Stimulated activated memory B cell treated with anti-CD40 and anti-IgM and Interleukin-4, amounts not matched to agents 10 μg/mL and 1 μg/mL and 100 μg/mL, for 72 hours (primary cell): ENCODE measurements at regions not wholly inside any gene's neighbourhood (a gene's known extent, or its start where the extent isn't known, plus 50 kb on each side); places are given as distances from the start of the nearest gene placed in this dataset.

Source experiments
- ATAC-seq: fragments of 150-1000 bp; cut with Tn5 transposase; 2 replicates; pipeline ENCODE4 v1.10.0; 2021
- H3K27ac Mint-ChIP-seq: one replicate; pipeline ENCODE4 v1.8.0; 2022; ENCODE audit warnings: mild to moderate bottlenecking, mixed read lengths
- H3K27me3 Mint-ChIP-seq: one replicate; pipeline ENCODE4 v1.8.0; 2022; ENCODE audit warnings: mixed read lengths
- H3K36me3 Mint-ChIP-seq: one replicate; pipeline ENCODE4 v1.8.0; 2022; ENCODE audit warnings: mixed read lengths
- H3K4me1 Mint-ChIP-seq: one replicate; pipeline ENCODE4 v1.8.0; 2022; ENCODE audit warnings: mixed read lengths
- H3K4me3 Mint-ChIP-seq: one replicate; pipeline ENCODE4 v1.8.0; 2022; ENCODE audit warnings: mild to moderate bottlenecking, moderate library complexity, mixed read lengths
- H3K9me3 Mint-ChIP-seq: one replicate; pipeline ENCODE4 v1.8.0; 2022; ENCODE audit warnings: mixed read lengths

DNA sequence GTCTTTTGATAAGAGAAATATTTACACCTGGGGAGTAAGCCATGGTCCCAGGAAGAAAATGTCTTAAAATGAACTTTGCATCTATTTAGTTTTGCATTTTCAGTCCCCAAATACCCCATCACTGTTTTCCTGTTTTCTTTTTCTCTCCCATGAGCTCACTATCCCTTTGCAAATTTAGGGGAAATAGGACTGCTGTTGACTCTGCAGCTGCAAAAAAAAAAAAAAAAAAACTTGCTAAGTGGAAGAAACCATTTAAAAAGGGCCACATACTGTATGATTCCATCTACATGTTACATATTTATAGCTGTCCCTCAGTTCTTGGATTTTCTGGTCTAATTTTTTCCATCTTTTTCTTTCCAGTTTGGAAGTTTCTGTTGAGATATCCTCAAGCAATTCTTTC lies 98.2 kb upstream of the SERP2 start:
- no peak for ATAC-seq
- Mint-ChIP-seq H3K36me3 (peaks cover 14% of the 10 kb centered on the region), H3K4me3 (no peak overlapping the region)

DNA sequence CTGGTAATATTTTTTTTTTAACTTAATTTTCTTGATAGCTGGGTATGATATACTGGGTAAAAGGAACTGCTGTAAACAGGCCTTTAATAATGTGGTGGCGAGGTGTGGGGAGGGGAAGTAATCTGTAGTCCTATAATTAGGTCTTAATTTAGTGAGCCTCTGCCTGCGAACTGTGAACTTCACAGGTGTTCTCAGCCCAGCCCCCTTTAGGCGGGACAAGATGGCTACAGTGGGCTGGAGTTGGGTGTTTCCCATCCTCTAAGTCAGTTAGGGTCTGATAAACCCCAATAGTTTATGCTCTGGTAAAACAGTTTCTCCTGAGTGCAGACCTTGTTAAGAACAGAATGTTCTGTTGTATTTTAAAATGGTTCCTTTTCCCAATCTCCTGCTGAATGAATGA lies 97.6 kb upstream of the SERP2 start:
- Mint-ChIP-seq H3K4me1 (peaks cover 23% of the 10 kb centered on the region), H3K27ac (no peak overlapping the region), H3K9me3 (peaks cover 3% of the 10 kb centered on the region), H3K36me3 (peaks cover 14% of the 10 kb centered on the region), H3K27me3 (peaks cover 31% of the 10 kb centered on the region), H3K4me3 (no peak overlapping the region)
- no peak for ATAC-seq

More for the DNA sequence above, 98.2 kb upstream of the SERP2 start:
- Mint-ChIP-seq H3K4me1 (peaks cover 20% of the 10 kb centered on the region), H3K27ac (peak overlapping the region; percentile 86), H3K27me3 (peaks cover 30% of the 10 kb centered on the region), H3K9me3 (peaks cover 3% of the 10 kb centered on the region)

DNA sequence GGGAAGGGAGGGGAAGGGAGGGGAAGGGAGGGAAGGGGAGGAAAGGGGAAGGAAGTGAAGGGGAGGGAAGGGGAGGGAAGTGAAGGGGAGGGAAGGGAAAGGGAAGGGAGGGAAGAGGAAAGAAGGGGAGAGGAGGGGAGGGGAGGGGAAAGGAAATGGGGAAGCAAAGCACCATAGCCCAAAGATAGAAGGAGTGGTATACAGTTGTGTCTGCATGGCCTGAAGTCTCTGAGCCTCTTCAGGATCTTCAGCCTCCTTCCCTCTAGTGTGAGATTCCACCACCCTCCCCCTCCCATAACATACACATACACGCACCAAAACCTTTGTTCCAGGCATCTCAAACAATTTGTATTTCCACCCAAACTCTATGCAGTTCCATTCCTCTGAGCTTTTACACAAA lies 96.2 kb upstream of the SERP2 start:
- Mint-ChIP-seq H3K9me3 (peaks cover 3% of the 10 kb centered on the region), H3K4me3 (no peak overlapping the region), H3K4me1 (peaks cover 25% of the 10 kb centered on the region), H3K27me3 (peaks cover 39% of the 10 kb centered on the region), H3K27ac (no peak overlapping the region), H3K36me3 (peaks cover 14% of the 10 kb centered on the region)
- ATAC-seq, result no peak

GRCh38 chr13:44278166-44278565 lies 95.5 kb upstream of the SERP2 start:
- no peak for ATAC-seq
- H3K36me3 Mint-ChIP-seq, result peaks cover 14% of the 10 kb centered on the region
- no peak overlapping the region for H3K4me3 Mint-ChIP-seq
- no peak overlapping the region for H3K27ac Mint-ChIP-seq
- H3K4me1 Mint-ChIP-seq, result peaks cover 25% of the 10 kb centered on the region
- peaks cover 3% of the 10 kb centered on the region for H3K9me3 Mint-ChIP-seq
- H3K27me3 Mint-ChIP-seq, result peaks cover 46% of the 10 kb centered on the region

DNA sequence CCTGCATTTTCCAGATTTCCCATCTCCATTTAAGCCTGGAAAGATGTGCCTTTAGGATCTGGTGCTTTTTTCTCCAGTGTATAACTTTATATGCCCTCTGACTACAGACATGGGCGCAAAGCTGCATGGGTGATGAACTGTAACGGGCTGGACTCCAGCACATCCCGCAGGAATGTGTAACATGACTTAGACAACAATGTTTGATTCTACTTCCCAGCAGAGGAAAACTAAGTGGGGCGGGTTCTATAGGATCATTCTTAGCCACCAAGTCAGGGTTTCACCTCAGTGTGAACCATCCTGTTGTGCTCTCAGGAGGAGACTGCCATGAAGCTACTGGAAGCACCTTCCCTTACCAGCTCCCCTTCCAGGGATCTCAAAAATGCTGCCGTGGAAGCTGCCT lies 93.2 kb upstream of the SERP2 start:
- H3K36me3 Mint-ChIP-seq, result peaks cover 12% of the 10 kb centered on the region
- H3K27me3 Mint-ChIP-seq, result peaks cover 69% of the 10 kb centered on the region

GRCh38 chr13:44281252-44282000 lies 92.2 kb upstream of the SERP2 start:
- Mint-ChIP-seq H3K27ac (no peak overlapping the region), H3K4me1 (peaks cover 6% of the 10 kb centered on the region), H3K36me3 (peaks cover 6% of the 10 kb centered on the region), H3K4me3 (no peak overlapping the region), H3K27me3 (peaks cover 78% of the 10 kb centered on the region), H3K9me3 (peaks cover 8% of the 10 kb centered on the region)
- ATAC-seq, result no peak

More for the DNA sequence above, 93.2 kb upstream of the SERP2 start:
- no peak overlapping the region for H3K4me3 Mint-ChIP-seq
- ATAC-seq, result no peak
- peaks cover 13% of the 10 kb centered on the region for H3K4me1 Mint-ChIP-seq
- H3K27ac Mint-ChIP-seq, result no peak overlapping the region
- peaks cover 8% of the 10 kb centered on the region for H3K9me3 Mint-ChIP-seq

- peaks cover 6% of the 10 kb centered on the region for H3K4me1 Mint-ChIP-seq
- H3K36me3 Mint-ChIP-seq, result no peaks in the 10 kb centered on the region
- H3K27me3 Mint-ChIP-seq, result peaks cover 80% of the 10 kb centered on the region
- no peak overlapping the region for H3K27ac Mint-ChIP-seq
- H3K9me3 Mint-ChIP-seq, result peaks cover 5% of the 10 kb centered on the region
- ATAC-seq, result no peak
- no peak overlapping the region for H3K4me3 Mint-ChIP-seq
Observed at GRCh38 chr13:44283600-44283999, 90.0 kb upstream of the SERP2 start.

DNA sequence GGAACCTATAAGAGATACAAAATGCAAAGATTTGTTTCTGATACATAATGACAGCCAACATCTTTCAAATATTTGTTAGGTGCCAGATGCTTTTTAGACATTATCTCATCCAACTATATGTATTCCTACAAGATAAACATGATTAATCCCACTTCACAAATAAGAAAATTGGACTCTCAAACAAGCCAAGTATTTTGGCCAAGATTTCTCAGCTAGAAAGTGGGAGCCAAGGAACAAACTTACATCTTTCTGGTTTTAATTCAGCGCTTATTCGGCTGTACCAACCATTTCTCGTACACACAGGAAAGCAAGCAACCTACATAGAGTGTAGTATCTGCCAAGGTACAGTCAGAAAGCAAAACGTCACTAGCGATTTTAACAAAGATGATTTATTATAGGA lies 85.7 kb upstream of the SERP2 start:
- H3K9me3 Mint-ChIP-seq, result peaks cover 5% of the 10 kb centered on the region
- no peak for ATAC-seq
- H3K27ac Mint-ChIP-seq, result no peak overlapping the region
- peaks cover 70% of the 10 kb centered on the region for H3K27me3 Mint-ChIP-seq
- no peaks in the 10 kb centered on the region for H3K36me3 Mint-ChIP-seq
- H3K4me1 Mint-ChIP-seq, result no peaks in the 10 kb centered on the region
- H3K4me3 Mint-ChIP-seq, result no peak overlapping the region

GRCh38 chr13:44292545-44292944 lies 81.1 kb upstream of the SERP2 start:
- Mint-ChIP-seq H3K36me3 (no peaks in the 10 kb centered on the region), H3K4me3 (no peak overlapping the region), H3K27me3 (peaks cover 27% of the 10 kb centered on the region), H3K9me3 (no peaks in the 10 kb centered on the region), H3K4me1 (no peaks in the 10 kb centered on the region), H3K27ac (no peak overlapping the region)
- no peak for ATAC-seq

- Mint-ChIP-seq H3K27me3 (peaks cover 21% of the 10 kb centered on the region), H3K9me3 (no peaks in the 10 kb centered on the region), H3K36me3 (no peaks in the 10 kb centered on the region), H3K4me1 (no peaks in the 10 kb centered on the region), H3K27ac (no peak overlapping the region), H3K4me3 (no peak overlapping the region)
- no peak for ATAC-seq
Observed at GRCh38 chr13:44293374-44293773, 80.2 kb upstream of the SERP2 start.

- no peak for ATAC-seq
- peaks cover 25% of the 10 kb centered on the region for H3K27me3 Mint-ChIP-seq
- no peaks in the 10 kb centered on the region for H3K9me3 Mint-ChIP-seq
Observed at GRCh38 chr13:44293908-44294735, 79.5 kb upstream of the SERP2 start.

DNA sequence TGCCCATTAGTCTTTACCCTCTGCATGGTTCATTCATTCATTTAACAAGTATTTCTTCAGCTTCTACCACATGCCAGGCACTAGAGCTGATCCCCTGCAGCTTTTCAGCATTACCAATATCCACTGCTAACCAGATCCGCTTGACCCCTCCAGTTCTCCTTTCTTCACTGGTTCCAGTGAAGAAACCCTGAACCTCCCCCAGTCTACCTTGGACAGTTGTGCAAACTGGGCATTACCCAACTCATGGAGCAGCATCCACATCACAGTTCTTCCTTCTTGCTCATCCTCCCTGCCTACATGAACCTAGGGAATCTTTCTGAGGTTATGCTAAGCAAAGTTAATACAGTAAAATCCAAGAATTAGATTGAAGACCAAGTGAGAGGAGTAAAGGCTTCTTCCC lies 78.7 kb upstream of the SERP2 start:
- no peaks in the 10 kb centered on the region for H3K4me1 Mint-ChIP-seq
- ATAC-seq, result no peak
- no peaks in the 10 kb centered on the region for H3K36me3 Mint-ChIP-seq
- H3K27ac Mint-ChIP-seq, result no peak overlapping the region
- peaks cover 27% of the 10 kb centered on the region for H3K27me3 Mint-ChIP-seq
- no peak overlapping the region for H3K4me3 Mint-ChIP-seq
- no peaks in the 10 kb centered on the region for H3K9me3 Mint-ChIP-seq

More at GRCh38 chr13:44293908-44294735, 79.5 kb upstream of the SERP2 start:
- no peak overlapping the region for H3K4me3 Mint-ChIP-seq
- no peaks in the 10 kb centered on the region for H3K36me3 Mint-ChIP-seq
- H3K4me1 Mint-ChIP-seq, result no peaks in the 10 kb centered on the region
- no peak overlapping the region for H3K27ac Mint-ChIP-seq

DNA sequence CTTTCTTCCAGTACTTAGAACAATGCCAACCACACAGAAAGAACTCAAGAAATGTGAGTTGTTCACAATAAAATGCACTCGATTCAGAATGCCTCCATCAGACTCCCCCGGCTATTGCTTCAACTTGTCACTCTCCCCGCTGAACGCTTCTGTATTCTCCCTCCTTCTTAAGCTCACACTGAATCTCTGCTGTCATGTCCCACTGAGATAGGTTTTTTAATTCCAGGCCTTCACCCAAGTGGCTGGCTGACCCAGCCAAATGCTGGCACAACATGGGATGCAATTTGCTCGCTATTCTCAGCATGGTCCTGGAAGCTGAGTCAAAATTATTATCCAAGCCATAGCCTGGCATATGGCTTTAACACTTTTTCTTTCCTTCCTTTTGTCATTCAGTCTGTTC lies 76.8 kb upstream of the SERP2 start:
- H3K27ac Mint-ChIP-seq, result no peak overlapping the region
- H3K4me3 Mint-ChIP-seq, result no peak overlapping the region
- H3K27me3 Mint-ChIP-seq, result peaks cover 35% of the 10 kb centered on the region
- ATAC-seq, result no peak
- peaks cover 3% of the 10 kb centered on the region for H3K9me3 Mint-ChIP-seq
- H3K4me1 Mint-ChIP-seq, result peaks cover 7% of the 10 kb centered on the region
- H3K36me3 Mint-ChIP-seq, result no peaks in the 10 kb centered on the region

GRCh38 chr13:44298314-44298713 lies 75.3 kb upstream of the SERP2 start:
- H3K27me3 Mint-ChIP-seq, result peaks cover 43% of the 10 kb centered on the region
- peaks cover 7% of the 10 kb centered on the region for H3K4me1 Mint-ChIP-seq
- H3K4me3 Mint-ChIP-seq, result no peak overlapping the region
- H3K36me3 Mint-ChIP-seq, result no peaks in the 10 kb centered on the region
- ATAC-seq, result no peak
- H3K27ac Mint-ChIP-seq, result no peak overlapping the region
- H3K9me3 Mint-ChIP-seq, result peaks cover 3% of the 10 kb centered on the region

DNA sequence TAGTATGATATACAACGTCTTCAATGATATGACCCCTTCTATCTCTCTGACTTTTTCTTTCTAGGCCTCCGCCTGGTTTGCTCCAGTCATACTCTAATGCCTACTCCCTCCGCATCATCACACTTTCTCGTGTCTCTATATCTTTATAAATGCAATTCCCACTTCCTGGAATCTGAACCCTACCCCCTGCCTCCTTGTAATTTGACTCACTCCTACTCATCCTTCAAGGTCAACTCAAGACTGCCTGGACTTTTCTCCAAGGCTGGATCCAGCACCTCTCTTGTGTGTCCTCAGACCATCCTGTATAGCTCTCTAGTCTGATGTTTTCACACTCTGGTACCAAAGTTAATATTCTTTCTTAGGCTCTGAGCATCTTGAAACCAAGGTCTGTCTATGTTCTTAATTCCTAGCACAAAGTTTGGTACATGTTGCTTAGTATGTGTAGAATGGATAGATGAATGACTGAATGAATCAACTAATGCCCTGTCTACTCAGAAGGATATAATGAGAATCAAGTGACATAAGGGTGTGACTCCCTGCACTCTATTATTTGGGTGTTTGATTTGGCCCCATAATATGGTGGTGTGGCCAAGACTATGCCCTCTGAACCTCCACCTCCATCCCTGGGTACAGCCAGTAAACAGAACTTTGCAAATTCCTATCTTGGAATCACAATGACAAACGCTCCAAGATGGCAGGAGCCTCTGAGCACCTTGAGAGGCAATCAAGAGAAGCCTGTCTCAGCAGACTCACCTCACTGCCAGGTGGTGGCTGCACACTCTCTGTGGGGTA lies 74.3 kb upstream of the SERP2 start:
- Mint-ChIP-seq H3K4me1 (peaks cover 7% of the 10 kb centered on the region), H3K27ac (no peak overlapping the region)
- no peak for ATAC-seq

More for the DNA sequence above, 74.3 kb upstream of the SERP2 start:
- peaks cover 3% of the 10 kb centered on the region for H3K9me3 Mint-ChIP-seq
- no peaks in the 10 kb centered on the region for H3K36me3 Mint-ChIP-seq
- no peak overlapping the region for H3K4me3 Mint-ChIP-seq
- H3K27me3 Mint-ChIP-seq, result peaks cover 43% of the 10 kb centered on the region
